Chondrocyte (in vitro differentiated cells): ENCODE measurements at regions not wholly inside any gene's neighbourhood (a gene's known extent, or its start where the extent isn't known, plus 50 kb on each side); places are given as distances from the start of the nearest gene placed in this dataset.

ENCODE experiments used
- DNase-seq: peaks from one replicate; pipeline ENCODE4 v3.0.0; 2021; ENCODE audit warnings: mixed read lengths, low spot score
- H3K27ac Mint-ChIP-seq: one replicate; pipeline ENCODE4 v1.8.0; 2021; ENCODE audit warnings: mild to moderate bottlenecking, moderate library complexity, mixed read lengths; ENCODE audit not compliant: unreplicated experiment
- H3K27me3 Mint-ChIP-seq: 2 replicates; pipeline ENCODE4 v1.8.0; 2021; ENCODE audit warnings: low read depth, mixed read lengths
- H3K36me3 Mint-ChIP-seq: 2 replicates; pipeline ENCODE4 v1.8.0; 2021; ENCODE audit warnings: low read depth, mixed read lengths
- H3K4me1 Mint-ChIP-seq: 2 replicates; pipeline ENCODE4 v1.8.0; 2021; ENCODE audit warnings: low read depth, mild to moderate bottlenecking, mixed read lengths
- H3K4me3 Mint-ChIP-seq: one replicate; pipeline ENCODE4 v1.8.0; 2021; ENCODE audit warnings: mild to moderate bottlenecking, moderate library complexity, mixed read lengths; ENCODE audit not compliant: unreplicated experiment
- H3K9me3 Mint-ChIP-seq: 2 replicates; pipeline ENCODE4 v1.8.0; 2021; ENCODE audit warnings: low read depth, mixed read lengths
- TF ChIP-seq, protein P1 (sequence below): fragments of 200-600 bp; sonication (generic); IDR thresholded peaks from 2 replicates; pipeline ENCODE4 v1.5.0; 2021; ENCODE audit warnings: antibody characterized with exemption, mild to moderate bottlenecking, moderate library complexity

DNA sequence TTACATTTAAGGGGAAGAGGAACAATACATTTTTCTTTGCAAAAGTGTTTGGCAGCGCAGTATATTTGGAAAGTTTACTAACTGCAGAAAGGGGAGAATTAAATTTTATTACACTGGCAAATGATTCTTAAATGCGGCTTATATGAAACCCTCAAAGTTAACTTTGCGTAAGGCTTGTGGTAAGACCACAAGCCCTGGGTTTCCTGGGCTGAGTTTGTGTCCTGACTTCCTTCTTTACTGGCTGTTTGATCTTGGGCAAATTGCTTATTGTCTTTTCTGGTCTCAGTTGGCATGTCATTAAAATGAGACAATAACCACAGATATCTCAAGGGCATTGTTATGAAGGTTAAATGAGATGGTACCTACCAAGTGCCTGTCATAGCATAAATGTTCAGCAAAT is 106.8 kb downstream of the GLRX3 start:
- H3K27ac Mint-ChIP-seq: no peak overlapping the region
- H3K36me3 Mint-ChIP-seq: peaks cover 6% of the 10 kb centered on the region
- no peak overlapping the region for H3K4me3 Mint-ChIP-seq
- DNase-seq: no peak
- H3K4me1 Mint-ChIP-seq: no peaks in the 10 kb centered on the region
- TF ChIP-seq, protein P1, sequence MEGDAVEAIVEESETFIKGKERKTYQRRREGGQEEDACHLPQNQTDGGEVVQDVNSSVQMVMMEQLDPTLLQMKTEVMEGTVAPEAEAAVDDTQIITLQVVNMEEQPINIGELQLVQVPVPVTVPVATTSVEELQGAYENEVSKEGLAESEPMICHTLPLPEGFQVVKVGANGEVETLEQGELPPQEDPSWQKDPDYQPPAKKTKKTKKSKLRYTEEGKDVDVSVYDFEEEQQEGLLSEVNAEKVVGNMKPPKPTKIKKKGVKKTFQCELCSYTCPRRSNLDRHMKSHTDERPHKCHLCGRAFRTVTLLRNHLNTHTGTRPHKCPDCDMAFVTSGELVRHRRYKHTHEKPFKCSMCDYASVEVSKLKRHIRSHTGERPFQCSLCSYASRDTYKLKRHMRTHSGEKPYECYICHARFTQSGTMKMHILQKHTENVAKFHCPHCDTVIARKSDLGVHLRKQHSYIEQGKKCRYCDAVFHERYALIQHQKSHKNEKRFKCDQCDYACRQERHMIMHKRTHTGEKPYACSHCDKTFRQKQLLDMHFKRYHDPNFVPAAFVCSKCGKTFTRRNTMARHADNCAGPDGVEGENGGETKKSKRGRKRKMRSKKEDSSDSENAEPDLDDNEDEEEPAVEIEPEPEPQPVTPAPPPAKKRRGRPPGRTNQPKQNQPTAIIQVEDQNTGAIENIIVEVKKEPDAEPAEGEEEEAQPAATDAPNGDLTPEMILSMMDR: no peak
- H3K27me3 Mint-ChIP-seq: no peaks in the 10 kb centered on the region
- H3K9me3 Mint-ChIP-seq: peaks cover 36% of the 10 kb centered on the region

DNA sequence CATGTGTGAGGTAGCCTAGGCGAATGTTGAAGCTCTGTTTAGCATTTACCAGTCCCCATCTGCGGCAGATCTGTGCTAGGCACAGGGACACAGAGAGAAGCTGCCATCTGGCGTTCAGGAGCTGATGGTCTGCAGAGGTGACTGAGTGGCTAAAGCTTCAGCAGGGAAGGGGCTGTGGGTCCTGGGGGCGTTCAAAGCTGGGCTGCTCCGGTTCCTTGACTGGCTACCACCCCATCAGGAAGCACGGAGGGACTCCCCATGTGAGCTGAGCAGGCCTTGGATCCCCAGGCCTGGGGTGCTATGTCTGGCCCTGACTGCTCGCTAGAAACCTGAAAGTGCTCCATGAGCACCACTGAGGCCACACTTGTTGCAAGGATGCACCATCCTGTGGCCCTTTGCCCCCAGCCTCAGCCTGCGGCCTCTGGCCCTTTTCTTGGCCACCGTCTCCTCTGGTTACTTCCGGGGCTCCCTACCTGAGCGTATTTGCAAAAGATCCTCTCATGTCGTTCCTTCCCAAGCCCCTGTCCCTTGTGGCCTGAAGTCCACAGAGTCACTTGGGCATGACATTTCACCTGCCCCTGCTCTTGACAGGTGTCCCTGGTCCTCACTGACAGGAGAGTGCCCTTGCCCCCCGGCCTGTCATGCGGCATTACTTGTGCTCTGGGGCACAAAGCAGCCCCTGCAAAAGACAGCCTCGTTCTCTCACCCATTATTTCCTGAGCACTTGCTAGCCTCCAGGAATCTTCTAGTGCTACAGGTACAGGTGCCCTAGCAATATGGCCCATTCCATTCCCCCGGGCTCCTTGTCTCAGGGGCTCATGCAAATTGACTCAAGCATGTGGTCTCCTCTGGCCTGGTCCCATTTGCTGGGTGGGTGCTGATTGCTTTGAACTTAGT is 108.1 kb downstream of the GLRX3 start:
- H3K9me3 Mint-ChIP-seq: peaks cover 38% of the 10 kb centered on the region
- TF ChIP-seq, protein P1: no peak
- H3K27me3 Mint-ChIP-seq: no peaks in the 10 kb centered on the region
- no peaks in the 10 kb centered on the region for H3K4me1 Mint-ChIP-seq
- no peak overlapping the region for H3K27ac Mint-ChIP-seq
- H3K4me3 Mint-ChIP-seq: no peak overlapping the region
- peaks cover 8% of the 10 kb centered on the region for H3K36me3 Mint-ChIP-seq
- DNase-seq: peak; percentile 51

DNA sequence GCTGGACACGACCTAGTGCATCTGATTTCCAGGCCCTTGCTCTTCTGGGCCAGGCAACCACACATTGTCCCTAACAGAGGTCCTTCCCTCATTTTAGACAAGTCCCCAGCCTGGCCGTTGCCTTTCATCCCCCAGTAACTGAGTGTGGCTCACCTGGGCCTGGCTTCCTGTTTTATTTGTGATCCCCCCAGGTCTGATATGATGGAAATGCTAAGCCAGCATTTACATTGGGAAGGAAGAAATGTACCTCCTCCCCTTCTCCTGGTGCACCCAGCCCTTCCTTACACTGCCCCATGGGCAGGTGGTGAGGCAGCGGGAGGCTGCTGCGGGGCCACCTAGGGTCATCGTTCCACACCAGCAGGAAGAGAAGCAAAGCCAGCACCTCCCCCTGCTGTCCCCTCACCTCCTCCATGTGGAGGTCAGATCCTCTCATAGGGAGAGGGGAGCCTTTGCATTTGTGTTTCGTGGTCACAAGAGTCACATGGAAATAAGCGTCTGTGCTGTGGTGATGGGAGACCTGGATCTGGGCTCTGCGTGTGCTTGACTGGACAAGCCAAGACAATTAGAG is 108.8 kb downstream of the GLRX3 start:
- H3K36me3 Mint-ChIP-seq: peaks cover 8% of the 10 kb centered on the region
- no peaks in the 10 kb centered on the region for H3K27me3 Mint-ChIP-seq
- H3K4me3 Mint-ChIP-seq: no peak overlapping the region
- H3K4me1 Mint-ChIP-seq: no peaks in the 10 kb centered on the region
- DNase-seq: peak; percentile 55
- TF ChIP-seq, protein P1: no peak
- no peak overlapping the region for H3K27ac Mint-ChIP-seq
- H3K9me3 Mint-ChIP-seq: peaks cover 37% of the 10 kb centered on the region

DNA sequence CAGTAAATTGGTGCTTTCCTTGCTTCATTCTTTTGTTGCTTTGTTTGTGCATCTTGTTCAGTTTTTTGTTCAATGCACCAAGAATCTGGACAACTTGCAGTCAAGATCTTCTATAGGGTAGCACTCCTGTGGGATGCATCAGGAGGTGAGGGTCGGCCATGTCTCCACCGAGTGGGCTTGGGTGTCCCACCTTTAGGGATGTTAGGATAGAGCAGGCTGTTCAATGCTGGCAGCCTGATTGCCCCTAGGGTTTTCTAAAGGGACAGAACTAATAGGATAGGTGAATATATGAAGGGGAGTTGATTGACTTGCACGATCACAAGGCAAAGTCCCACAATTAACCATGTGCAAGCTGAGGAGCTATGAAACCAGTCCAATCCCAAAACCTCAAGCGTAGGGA is 109.9 kb downstream of the GLRX3 start:
- H3K36me3 Mint-ChIP-seq: peaks cover 6% of the 10 kb centered on the region
- TF ChIP-seq, protein P1: no peak
- no peak overlapping the region for H3K27ac Mint-ChIP-seq
- H3K27me3 Mint-ChIP-seq: no peaks in the 10 kb centered on the region
- H3K4me1 Mint-ChIP-seq: no peaks in the 10 kb centered on the region
- H3K9me3 Mint-ChIP-seq: peaks cover 34% of the 10 kb centered on the region
- peak; percentile 26 for DNase-seq
- no peak overlapping the region for H3K4me3 Mint-ChIP-seq

DNA sequence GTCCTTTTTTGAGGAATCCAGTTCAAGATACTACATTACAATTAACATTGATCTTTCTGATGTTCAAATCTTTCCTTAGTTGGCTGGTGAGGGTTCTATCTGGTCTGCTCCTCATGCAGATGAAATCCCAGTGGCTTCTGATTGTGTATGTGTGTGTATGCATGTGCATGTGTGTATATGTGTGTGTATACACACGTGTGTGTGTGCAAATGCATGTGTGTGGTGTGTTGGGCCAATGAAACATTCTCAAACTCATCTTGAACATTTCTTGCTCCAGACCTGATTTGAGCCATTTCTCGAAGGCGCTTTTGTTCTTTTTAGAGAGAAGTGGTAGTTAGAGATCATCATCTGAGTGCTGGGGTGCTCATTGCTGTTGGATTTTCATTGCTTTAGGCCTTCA is 113.9 kb downstream of the GLRX3 start:
- no peaks in the 10 kb centered on the region for H3K27me3 Mint-ChIP-seq
- H3K9me3 Mint-ChIP-seq: peaks cover 55% of the 10 kb centered on the region
- no peaks in the 10 kb centered on the region for H3K4me1 Mint-ChIP-seq
- H3K36me3 Mint-ChIP-seq: peaks cover 14% of the 10 kb centered on the region
- H3K27ac Mint-ChIP-seq: no peak overlapping the region
- TF ChIP-seq, protein P1: no peak
- no peak for DNase-seq
- H3K4me3 Mint-ChIP-seq: no peak overlapping the region
